ENCODE measurements at regions not wholly inside any gene's neighbourhood (a gene's known extent, or its start where the extent isn't known, plus 50 kb on each side); places are given as distances from the start of the nearest gene placed in this dataset.

GRCh38 chr10:132134241-132135052, 52.3 kb upstream of the DPYSL4 start:
- H3K4me1 ChIP-seq (ENCODE audit: insufficient read depth, poor library complexity, severe bottlenecking), result no peaks in the 10 kb centered on the region
- H3K36me3 ChIP-seq (ENCODE audit: low read depth), result no peaks in the 10 kb centered on the region
- DNase-seq (ENCODE audit: low spot score) (no peak), ATAC-seq (ENCODE audit: low read depth) (no peak)
- H3K27ac ChIP-seq (ENCODE audit: poor library complexity, severe bottlenecking), result no peak overlapping the region
- no peaks in the 10 kb centered on the region for H3K27me3 ChIP-seq (ENCODE audit: insufficient read depth, poor library complexity, severe bottlenecking)
- H3K4me3 ChIP-seq (ENCODE audit: severe bottlenecking), result no peak overlapping the region
- no peak for TF ChIP-seq CTCF (IDR thresholded peaks at IDR 0.05; ENCODE audit: poor library complexity, severe bottlenecking)
- no peaks in the 10 kb centered on the region for H3K9me3 ChIP-seq (ENCODE audit: severe bottlenecking)

- Histone ChIP-seq H3K27me3 (ENCODE audit: insufficient read depth, poor library complexity, severe bottlenecking) (no peaks in the 10 kb centered on the region), H3K27ac (ENCODE audit: poor library complexity, severe bottlenecking) (no peak overlapping the region), H3K4me3 (ENCODE audit: severe bottlenecking) (no peak overlapping the region), H3K36me3 (ENCODE audit: low read depth) (no peaks in the 10 kb centered on the region), H3K9me3 (ENCODE audit: severe bottlenecking) (no peaks in the 10 kb centered on the region), H3K4me1 (ENCODE audit: insufficient read depth, poor library complexity, severe bottlenecking) (no peaks in the 10 kb centered on the region)
- DNase-seq (ENCODE audit: low spot score) (peak; percentile 52), ATAC-seq (ENCODE audit: low read depth) (no peak)
- no peak for TF ChIP-seq CTCF (IDR thresholded peaks at IDR 0.05; ENCODE audit: poor library complexity, severe bottlenecking)
Measured at GRCh38 chr10:132135053-132135872, 51.5 kb upstream of the DPYSL4 start.

GRCh38 chr10:132136097-132136521, 50.6 kb upstream of the DPYSL4 start:
- no peaks in the 10 kb centered on the region for H3K36me3 ChIP-seq (ENCODE audit: low read depth)

GRCh38 chr10:132136689-132137088, 50.1 kb upstream of the DPYSL4 start:
- H3K27me3 ChIP-seq (ENCODE audit: insufficient read depth, poor library complexity, severe bottlenecking), result no peaks in the 10 kb centered on the region
- no peaks in the 10 kb centered on the region for H3K4me1 ChIP-seq (ENCODE audit: insufficient read depth, poor library complexity, severe bottlenecking)
- TF ChIP-seq CTCF (IDR thresholded peaks at IDR 0.05; ENCODE audit: poor library complexity, severe bottlenecking), result no peak

More at GRCh38 chr10:132136097-132136521, 50.6 kb upstream of the DPYSL4 start:
- H3K27me3 ChIP-seq (ENCODE audit: insufficient read depth, poor library complexity, severe bottlenecking), result no peaks in the 10 kb centered on the region
- H3K4me3 ChIP-seq (ENCODE audit: severe bottlenecking), result no peak overlapping the region
- H3K9me3 ChIP-seq (ENCODE audit: severe bottlenecking), result no peaks in the 10 kb centered on the region
- no peaks in the 10 kb centered on the region for H3K4me1 ChIP-seq (ENCODE audit: insufficient read depth, poor library complexity, severe bottlenecking)
- ATAC-seq (ENCODE audit: low read depth) (no peak), DNase-seq (ENCODE audit: low spot score) (peak; percentile 61)
- no peak overlapping the region for H3K27ac ChIP-seq (ENCODE audit: poor library complexity, severe bottlenecking)
- TF ChIP-seq CTCF (IDR thresholded peaks at IDR 0.05; ENCODE audit: poor library complexity, severe bottlenecking), result no peak

More at GRCh38 chr10:132136689-132137088, 50.1 kb upstream of the DPYSL4 start:
- H3K27ac ChIP-seq (ENCODE audit: poor library complexity, severe bottlenecking), result no peak overlapping the region
- ATAC-seq (ENCODE audit: low read depth), result no peak
- DNase-seq (ENCODE audit: low spot score), result no peak
- no peak overlapping the region for H3K4me3 ChIP-seq (ENCODE audit: severe bottlenecking)
- no peaks in the 10 kb centered on the region for H3K36me3 ChIP-seq (ENCODE audit: low read depth)
- H3K9me3 ChIP-seq (ENCODE audit: severe bottlenecking), result no peaks in the 10 kb centered on the region

Data from RWPE2 (cell line).